ENCODE measurements at regions not wholly inside any gene's neighbourhood (a gene's known extent, or its start where the extent isn't known, plus 50 kb on each side); places are given as distances from the start of the nearest gene placed in this dataset.

DNA sequence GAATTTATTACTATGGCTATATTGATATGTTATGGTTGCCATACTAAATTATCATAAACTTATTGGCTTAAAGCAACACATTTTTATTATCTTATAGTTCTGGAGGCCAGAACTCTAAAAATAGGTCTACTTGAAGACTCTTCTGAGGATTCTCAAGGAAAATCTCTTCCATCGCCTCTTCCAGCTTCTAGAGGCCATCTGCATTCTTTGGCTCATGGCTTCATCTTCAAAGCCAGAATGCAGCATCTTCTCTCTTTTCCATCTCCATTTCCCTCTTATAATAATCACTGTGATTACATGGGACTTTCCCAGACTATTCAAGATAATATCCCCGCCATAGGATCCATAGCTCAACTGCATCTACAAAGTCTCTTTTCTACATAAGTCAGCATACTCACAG is 385.4 kb downstream of the RMST start:
- no peak for TF ChIP-seq POLR2A (IDR thresholded peaks at IDR 0.05)
- TF ChIP-seq, protein P1, sequence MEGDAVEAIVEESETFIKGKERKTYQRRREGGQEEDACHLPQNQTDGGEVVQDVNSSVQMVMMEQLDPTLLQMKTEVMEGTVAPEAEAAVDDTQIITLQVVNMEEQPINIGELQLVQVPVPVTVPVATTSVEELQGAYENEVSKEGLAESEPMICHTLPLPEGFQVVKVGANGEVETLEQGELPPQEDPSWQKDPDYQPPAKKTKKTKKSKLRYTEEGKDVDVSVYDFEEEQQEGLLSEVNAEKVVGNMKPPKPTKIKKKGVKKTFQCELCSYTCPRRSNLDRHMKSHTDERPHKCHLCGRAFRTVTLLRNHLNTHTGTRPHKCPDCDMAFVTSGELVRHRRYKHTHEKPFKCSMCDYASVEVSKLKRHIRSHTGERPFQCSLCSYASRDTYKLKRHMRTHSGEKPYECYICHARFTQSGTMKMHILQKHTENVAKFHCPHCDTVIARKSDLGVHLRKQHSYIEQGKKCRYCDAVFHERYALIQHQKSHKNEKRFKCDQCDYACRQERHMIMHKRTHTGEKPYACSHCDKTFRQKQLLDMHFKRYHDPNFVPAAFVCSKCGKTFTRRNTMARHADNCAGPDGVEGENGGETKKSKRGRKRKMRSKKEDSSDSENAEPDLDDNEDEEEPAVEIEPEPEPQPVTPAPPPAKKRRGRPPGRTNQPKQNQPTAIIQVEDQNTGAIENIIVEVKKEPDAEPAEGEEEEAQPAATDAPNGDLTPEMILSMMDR (IDR thresholded peaks at IDR 0.05 in 4 of 5, conservative IDR thresholded peaks at IDR 0.05 in 1 of 5): no peak
